GM12878 (cell line): ENCODE measurements at regions not wholly inside any gene's neighbourhood (a gene's known extent, or its start where the extent isn't known, plus 50 kb on each side); places are given as distances from the start of the nearest gene placed in this dataset.

Experiments
- ATAC-seq: fragments of 200-7000 bp; cut with Tn5 transposase; 3 replicates; pipeline ENCODE4 v1.9.1; 2020; ENCODE audit warnings: mild to moderate bottlenecking, moderate library complexity
- BruUV-seq: library from RNA; stranded (reverse); fragments of 400-500 nt; replicated peaks from 2 replicates; lab custom pipeline; 2021; lab: Mats Ljungman, UMichigan
- CTCF ChIA-PET: fragments of 300-600 bp; sonication (Branson Sonifier 250); formaldehyde crosslinking; extraction: SDS; loops from one replicate; lab custom pipeline; 2021; ENCODE audit warnings: inconsistent platforms; lab: Yijun Ruan, JAX
- POLR2A ChIA-PET: fragments of 350-600 bp; formaldehyde crosslinking; extraction: SDS; loops from one replicate; lab custom pipeline; 2021; ENCODE audit warnings: inconsistent platforms; lab: Charles Lee
- RAD21 ChIA-PET: fragments of 300-600 bp; sonication (Branson Sonifier 250); formaldehyde crosslinking; loops from one replicate; lab custom pipeline; 2023; ENCODE audit warnings: antibody characterized with exemption; ENCODE audit not compliant: unreplicated experiment; lab: Charles Lee
- SMC1A ChIA-PET: fragments of 300-600 bp; sonication (Branson Sonifier 250); formaldehyde crosslinking; loops from one replicate; lab custom pipeline; 2023; ENCODE audit not compliant: unreplicated experiment, uncharacterized antibody; lab: Charles Lee
- DNase-seq: peaks from one replicate; pipeline ENCODE4 v3.0.0-alpha.2; 2011; ENCODE audit warnings: low read depth, low spot score
- FAIRE-seq: peaks from 3 replicates; lab custom pipeline; 2011; peaks lifted over from hg19 to GRCh38; lab: Jason Lieb, UNC
- H2AFZ ChIP-seq: 2 replicates; pipeline ENCODE4 v1.6.0; 2011; ENCODE audit warnings: low read depth, low read length, control low read depth; ENCODE audit not compliant: control insufficient read depth
- H3K27ac ChIP-seq: 2 replicates; pipeline ENCODE4 v1.5.1; 2011; ENCODE audit warnings: control low read depth; ENCODE audit not compliant: control insufficient read depth, insufficient read depth
- H3K27me3 ChIP-seq, 2 experiments: replicated peaks in 1 of 2; 2 replicates each; pipeline versions ENCODE4 v1.6.0 to v1.6.1; 2011; ENCODE audit warnings: low read length in 1 of 2; ENCODE audit not compliant: control insufficient read depth in 2 of 2, insufficient read depth in 2 of 2
- H3K36me3 ChIP-seq, 2 experiments: 2 replicates each; pipeline ENCODE4 v1.5.1; 2011; ENCODE audit warnings: low read length in 1 of 2; ENCODE audit not compliant: control insufficient read depth in 2 of 2, insufficient read depth in 2 of 2
- H3K4me1 ChIP-seq: 2 replicates; pipeline ENCODE4 v1.6.1; 2011; ENCODE audit warnings: mild to moderate bottlenecking, low read length, moderate library complexity, mixed read lengths; ENCODE audit not compliant: control insufficient read depth, insufficient read depth
- H3K4me2 ChIP-seq: 2 replicates; pipeline ENCODE4 v1.6.0; 2011; ENCODE audit warnings: control low read depth; ENCODE audit not compliant: control insufficient read depth, insufficient read depth
- H3K4me3 ChIP-seq: fragments of 200-600 bp; sonication (generic); 2 replicates; pipeline ENCODE4 v1.5.1; 2016
- H3K79me2 ChIP-seq: 2 replicates; pipeline ENCODE4 v1.6.0; 2011; ENCODE audit warnings: low read length; ENCODE audit not compliant: control insufficient read depth, insufficient read depth
- H3K9ac ChIP-seq: 2 replicates; pipeline ENCODE4 v1.8.0; 2011; ENCODE audit warnings: low read length, control low read depth, mixed read lengths; ENCODE audit not compliant: control insufficient read depth, insufficient read depth
- H3K9me3 ChIP-seq: replicated peaks from 3 replicates; pipeline ENCODE4 v1.5.1; 2011; ENCODE audit warnings: mild to moderate bottlenecking, low read length; ENCODE audit not compliant: control insufficient read depth, insufficient read depth
- H4K20me1 ChIP-seq: 2 replicates; pipeline ENCODE4 v1.6.0; 2011; ENCODE audit not compliant: control insufficient read depth, insufficient read depth
- BCLAF1 ChIP-seq: fragments of 450-650 bp; IDR thresholded peaks from 2 replicates; pipeline ENCODE4 v1.6.1; 2017; ENCODE audit warnings: antibody characterized with exemption, mild to moderate bottlenecking, moderate library complexity
- CBFB ChIP-seq: IDR thresholded peaks from 2 replicates; pipeline ENCODE4 v1.6.1; 2016; ENCODE audit warnings: antibody characterized with exemption, low read depth
- CHD4 ChIP-seq: fragments of 200-600 bp; sonication (generic); IDR thresholded peaks from 2 replicates; pipeline ENCODE4 v1.6.1; 2016; ENCODE audit warnings: mild to moderate bottlenecking
- EP300 ChIP-seq, 2 experiments: fragments of 150-350 bp in 1 of 2; IDR thresholded peaks; 2 replicates each; pipeline ENCODE4 v1.6.1; 2011 to 2012; ENCODE audit warnings: low read depth in 2 of 2, low read length in 2 of 2, borderline replicate concordance in 1 of 2, improper control_type of control experiment in 1 of 2, inconsistent platforms in 1 of 2; ENCODE audit not compliant: control insufficient read depth in 1 of 2
- HSF1 ChIP-seq: fragments of 150-350 bp; IDR thresholded peaks from 2 replicates; pipeline ENCODE4 v1.6.1; 2014; ENCODE audit warnings: mild to moderate bottlenecking, low read depth, low read length
- IKZF1 ChIP-seq: fragments of 450-650 bp; conservative IDR thresholded peaks from 2 replicates; pipeline ENCODE4 v1.6.1; 2017; ENCODE audit warnings: antibody characterized with exemption, mild to moderate bottlenecking
- IRF3 ChIP-seq: fragments of 450-650 bp; IDR thresholded peaks from 2 replicates; pipeline ENCODE4 v1.6.1; 2014; ENCODE audit warnings: mild to moderate bottlenecking
- JUND ChIP-seq: IDR thresholded peaks from 2 replicates; pipeline ENCODE4 v1.6.1; 2012; ENCODE audit warnings: low read depth, mild to moderate bottlenecking, low read length, improper control_type of control experiment, moderate library complexity
- MYB ChIP-seq: fragments of 150-350 bp; IDR thresholded peaks from 2 replicates; pipeline ENCODE4 v1.6.1; 2014; ENCODE audit warnings: mild to moderate bottlenecking, low read depth, low read length, borderline replicate concordance
- NR2C2 ChIP-seq: IDR thresholded peaks from 2 replicates; pipeline ENCODE4 v1.6.1; 2011; ENCODE audit warnings: borderline replicate concordance, low read depth; ENCODE audit not compliant: control insufficient read depth, insufficient read length
- POLR2A ChIP-seq: IDR thresholded peaks from 2 replicates; pipeline ENCODE4 v1.6.1; 2011; ENCODE audit warnings: low read depth, mild to moderate bottlenecking, low read length
- RCOR1 ChIP-seq: conservative IDR thresholded peaks from 2 replicates; pipeline ENCODE4 v1.6.1; 2012; ENCODE audit warnings: low read depth, low read length, improper control_type of control experiment
- RFX5 ChIP-seq: IDR thresholded peaks from 2 replicates; pipeline ENCODE4 v1.6.1; 2011; ENCODE audit warnings: low read depth, low read length, improper control_type of control experiment
- WGBS: methylation state at CpG from one replicate; pipeline ENCODE4 v1.1.6; 2016; ENCODE audit warnings: low lambda C conversion rate; ENCODE audit not compliant: insufficient replicate concordance, insufficient coverage; ENCODE audit errors: missing lambda C conversion rate; 5-methylcytosine and 5-hydroxymethylcytosine counted together
- in situ Hi-C: fragments of 300-500 bp; cut with MboI; formaldehyde crosslinking; loops from 9 replicates; pipeline ENCODE4 v1.14.3; 2018; ENCODE audit warnings: mixed read lengths
- intact Hi-C: fragments of 100-400 bp; cut with micrococcal nuclease; formaldehyde crosslinking; loops from one replicate; pipeline ENCODE4 v1.14.2; 2022; ENCODE audit not compliant: unreplicated experiment

GRCh38 chr18:78031991-78032390 lies 782.3 kb downstream of the GALR1 start (continued):
- TF ChIP-seq BCLAF1 (no peak), EP300 (IDR thresholded peaks at IDR 0.05; ENCODE audit: borderline replicate concordance in 1 of 2, control insufficient read depth in 1 of 2, low read depth in 2 of 2, low read length in 2 of 2) (no peak), IKZF1 (no peak)

GRCh38 chr18:78032574-78032973 lies 782.9 kb downstream of the GALR1 start:
- Histone ChIP-seq H3K79me2 (no peaks in the 10 kb centered on the region), H3K27me3 (no peaks in the 10 kb centered on the region), H3K36me3 (no peaks in the 10 kb centered on the region), H3K9ac (no peak overlapping the region), H3K4me2 (no peak overlapping the region), H2AFZ (no peak overlapping the region), H4K20me1 (no peaks in the 10 kb centered on the region), H3K9me3 (no peaks in the 10 kb centered on the region), H3K4me3 (no peak overlapping the region), H3K4me1 (no peaks in the 10 kb centered on the region), H3K27ac (no peak overlapping the region)
- FAIRE-seq (no peak), ATAC-seq (no peak), DNase-seq (no peak)
- SMC1A ChIA-PET = no interaction called here
- intact Hi-C loops = no loop called here
- TF ChIP-seq JUND (no peak), CBFB (no peak), NR2C2 (no peak), CHD4 (no peak), RFX5 (no peak), MYB (no peak), HSF1 (no peak), POLR2A (no peak), RCOR1 (no peak), IRF3 (no peak)
- BruUV-seq = no TSS peak
- in situ Hi-C loops = no loop called here
- 40% methylated on average over 6 of the region's 6 CpGs for WGBS
- CTCF ChIA-PET = no interaction called here
- RAD21 ChIA-PET = no interaction called here
- POLR2A ChIA-PET = no interaction called here
